GM23338 (cell line): ENCODE measurements at regions not wholly inside any gene's neighbourhood (a gene's known extent, or its start where the extent isn't known, plus 50 kb on each side); places are given as distances from the start of the nearest gene placed in this dataset.

ENCODE experiments used
- ATAC-seq: fragments of 200-7000 bp; cut with Tn5 transposase; 3 replicates; pipeline ENCODE4 v1.9.1; 2020
- DNase-seq: peaks from one replicate; pipeline ENCODE4 v3.0.0-alpha.2; 2015; ENCODE audit warnings: low spot score
- H2AFZ ChIP-seq: fragments of 200-600 bp; sonication (generic); 2 replicates; pipeline ENCODE4 v1.8.0; 2016; ENCODE audit warnings: antibody characterized with exemption, mild to moderate bottlenecking, moderate library complexity
- H3F3A ChIP-seq: fragments of 200-600 bp; sonication (generic); replicated peaks from 2 replicates; pipeline ENCODE4 v1.8.0; 2017; ENCODE audit warnings: antibody characterized with exemption, mixed run types, low read depth
- H3K27ac ChIP-seq: fragments of 200-600 bp; sonication (generic); 2 replicates; pipeline ENCODE4 v1.6.1; 2016; ENCODE audit warnings: low read depth
- H3K27me3 ChIP-seq: fragments of 200-600 bp; sonication (generic); 2 replicates; pipeline ENCODE4 v1.8.0; 2016; ENCODE audit warnings: mild to moderate bottlenecking, mixed run types, moderate library complexity; ENCODE audit not compliant: insufficient read depth
- H3K36me3 ChIP-seq: fragments of 200-600 bp; sonication (generic); 2 replicates; pipeline ENCODE4 v1.8.0; 2016; ENCODE audit warnings: mild to moderate bottlenecking; ENCODE audit not compliant: insufficient read depth
- H3K4me1 ChIP-seq: fragments of 200-600 bp; sonication (generic); 2 replicates; pipeline ENCODE4 v1.8.0; 2016; ENCODE audit warnings: mild to moderate bottlenecking, moderate library complexity; ENCODE audit not compliant: insufficient read depth
- H3K4me2 ChIP-seq: fragments of 200-600 bp; sonication (generic); 2 replicates; pipeline ENCODE4 v1.7.1; 2017; ENCODE audit warnings: mixed run types
- H3K4me3 ChIP-seq: fragments of 200-600 bp; sonication (generic); 2 replicates; pipeline ENCODE4 v1.6.1; 2016; ENCODE audit warnings: mixed run types
- H3K79me2 ChIP-seq: fragments of 200-600 bp; sonication (generic); replicated peaks from 2 replicates; pipeline ENCODE4 v1.8.0; 2017; ENCODE audit warnings: mild to moderate bottlenecking; ENCODE audit not compliant: insufficient read depth
- H3K9me2 ChIP-seq: fragments of 200-600 bp; sonication (generic); 2 replicates; pipeline ENCODE4 v1.8.0; 2017; ENCODE audit not compliant: insufficient read depth
- H4K20me1 ChIP-seq: fragments of 200-600 bp; sonication (generic); replicated peaks from 2 replicates; pipeline ENCODE4 v1.8.0; 2017; ENCODE audit warnings: mild to moderate bottlenecking; ENCODE audit not compliant: insufficient read depth
- H3K27ac Mint-ChIP-seq: 2 replicates; pipeline ENCODE4 v1.8.0; 2020; ENCODE audit warnings: inconsistent platforms, mild to moderate bottlenecking, moderate library complexity, mixed read lengths
- H3K27me3 Mint-ChIP-seq: 3 replicates; pipeline ENCODE4 v1.8.0; 2022; ENCODE audit warnings: low read depth, mild to moderate bottlenecking, moderate library complexity, mixed read lengths, inconsistent platforms; ENCODE audit not compliant: insufficient read depth, poor library complexity
- H3K36me3 Mint-ChIP-seq: 3 replicates; pipeline ENCODE4 v1.8.0; 2021; ENCODE audit warnings: low read depth, mild to moderate bottlenecking, inconsistent platforms, moderate library complexity, mixed read lengths
- H3K4me1 Mint-ChIP-seq: 3 replicates; pipeline ENCODE4 v1.8.0; 2020; ENCODE audit warnings: mild to moderate bottlenecking, inconsistent platforms, mixed read lengths
- H3K4me3 Mint-ChIP-seq: 3 replicates; pipeline ENCODE4 v1.8.0; 2021; ENCODE audit warnings: moderate library complexity, mild to moderate bottlenecking, inconsistent platforms, mixed read lengths
- H3K9me3 Mint-ChIP-seq: 3 replicates; pipeline ENCODE4 v1.8.0; 2020; ENCODE audit warnings: moderate library complexity, mild to moderate bottlenecking, inconsistent platforms, mixed read lengths
- CREB1 ChIP-seq: fragments of 250-450 bp; sonication (Bioruptor Pico); IDR thresholded peaks from 2 replicates; pipeline ENCODE4 v1.5.0; 2020; ENCODE audit warnings: low read depth, mild to moderate bottlenecking, moderate library complexity
- NANOG ChIP-seq: IDR thresholded peaks from 2 replicates; pipeline ENCODE4 v1.6.1; 2016; ENCODE audit warnings: antibody characterized with exemption, borderline replicate concordance
- STAT1 ChIP-seq: IDR thresholded peaks from one replicate; pipeline ENCODE4 v1.6.1; 2016; ENCODE audit warnings: antibody characterized with exemption; ENCODE audit not compliant: unreplicated experiment
- ZNF114 ChIP-seq: fragments of 250-450 bp; sonication (Bioruptor Pico); IDR thresholded peaks from 2 replicates; pipeline ENCODE4 v1.5.0; 2020; ENCODE audit warnings: mild to moderate bottlenecking, moderate library complexity
- ZNF462 ChIP-seq: fragments of 250-450 bp; sonication (Bioruptor Pico); IDR thresholded peaks from 2 replicates; pipeline ENCODE4 v1.5.0; 2020; ENCODE audit warnings: mild to moderate bottlenecking, moderate library complexity
- TF ChIP-seq, protein P1 (sequence below), 2 experiments: fragments of 200-600 bp in 1 of 2; sonication (generic) in 1 of 2; conservative IDR thresholded peaks; 2 replicates each; pipeline versions ENCODE4 v1.5.1 to v1.6.1; 2016 to 2017; ENCODE audit warnings: antibody characterized with exemption in 2 of 2, low read depth in 2 of 2, mild to moderate bottlenecking in 2 of 2, moderate library complexity in 1 of 2
- TF ChIP-seq, protein P2 (sequence below): IDR thresholded peaks from 2 replicates; pipeline ENCODE4 v1.6.1; 2016; ENCODE audit warnings: antibody characterized with exemption

GRCh38 chr18:65620076-65620696, 130.6 kb upstream of the CDH7 start:
- Mint-ChIP-seq H3K4me1 (peaks cover 9% of the 10 kb centered on the region; the same call in 2 of the 3 replicates), H3K27me3 (no peaks in the 10 kb centered on the region), H3K27ac (no peak overlapping the region), H3K4me3 (no peak overlapping the region), H3K36me3 (no peaks in the 10 kb centered on the region), H3K9me3 (no peaks in the 10 kb centered on the region)
- no peak overlapping the region for H3K4me3 ChIP-seq
- TF ChIP-seq CREB1 (CRISPR knock-in tag) (no peak), NANOG (no peak), ZNF462 (CRISPR knock-in tag) (no peak), ZNF114 (no peak), STAT1 (no peak)
- TF ChIP-seq, protein P1, sequence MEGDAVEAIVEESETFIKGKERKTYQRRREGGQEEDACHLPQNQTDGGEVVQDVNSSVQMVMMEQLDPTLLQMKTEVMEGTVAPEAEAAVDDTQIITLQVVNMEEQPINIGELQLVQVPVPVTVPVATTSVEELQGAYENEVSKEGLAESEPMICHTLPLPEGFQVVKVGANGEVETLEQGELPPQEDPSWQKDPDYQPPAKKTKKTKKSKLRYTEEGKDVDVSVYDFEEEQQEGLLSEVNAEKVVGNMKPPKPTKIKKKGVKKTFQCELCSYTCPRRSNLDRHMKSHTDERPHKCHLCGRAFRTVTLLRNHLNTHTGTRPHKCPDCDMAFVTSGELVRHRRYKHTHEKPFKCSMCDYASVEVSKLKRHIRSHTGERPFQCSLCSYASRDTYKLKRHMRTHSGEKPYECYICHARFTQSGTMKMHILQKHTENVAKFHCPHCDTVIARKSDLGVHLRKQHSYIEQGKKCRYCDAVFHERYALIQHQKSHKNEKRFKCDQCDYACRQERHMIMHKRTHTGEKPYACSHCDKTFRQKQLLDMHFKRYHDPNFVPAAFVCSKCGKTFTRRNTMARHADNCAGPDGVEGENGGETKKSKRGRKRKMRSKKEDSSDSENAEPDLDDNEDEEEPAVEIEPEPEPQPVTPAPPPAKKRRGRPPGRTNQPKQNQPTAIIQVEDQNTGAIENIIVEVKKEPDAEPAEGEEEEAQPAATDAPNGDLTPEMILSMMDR (conservative IDR thresholded peaks at IDR 0.05; ENCODE audit: low read depth in 2 of 2) = no peak
- TF ChIP-seq, protein P2, sequence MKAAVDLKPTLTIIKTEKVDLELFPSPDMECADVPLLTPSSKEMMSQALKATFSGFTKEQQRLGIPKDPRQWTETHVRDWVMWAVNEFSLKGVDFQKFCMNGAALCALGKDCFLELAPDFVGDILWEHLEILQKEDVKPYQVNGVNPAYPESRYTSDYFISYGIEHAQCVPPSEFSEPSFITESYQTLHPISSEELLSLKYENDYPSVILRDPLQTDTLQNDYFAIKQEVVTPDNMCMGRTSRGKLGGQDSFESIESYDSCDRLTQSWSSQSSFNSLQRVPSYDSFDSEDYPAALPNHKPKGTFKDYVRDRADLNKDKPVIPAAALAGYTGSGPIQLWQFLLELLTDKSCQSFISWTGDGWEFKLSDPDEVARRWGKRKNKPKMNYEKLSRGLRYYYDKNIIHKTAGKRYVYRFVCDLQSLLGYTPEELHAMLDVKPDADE = no peak
- no peaks in the 10 kb centered on the region for H3K79me2 ChIP-seq
- H2AFZ ChIP-seq = no peak overlapping the region
- ATAC-seq = no peak
- H3K27me3 ChIP-seq = no peaks in the 10 kb centered on the region
- H3K4me2 ChIP-seq = no peak overlapping the region
- H3K36me3 ChIP-seq = no peaks in the 10 kb centered on the region
- H4K20me1 ChIP-seq = no peaks in the 10 kb centered on the region
- no peak for DNase-seq
- H3F3A ChIP-seq = no peaks in the 10 kb centered on the region
- no peaks in the 10 kb centered on the region for H3K4me1 ChIP-seq
- no peak overlapping the region for H3K27ac ChIP-seq
- no peaks in the 10 kb centered on the region for H3K9me2 ChIP-seq
